PC-3 (cell line): ENCODE measurements at regions not wholly inside any gene's neighbourhood (a gene's known extent, or its start where the extent isn't known, plus 50 kb on each side); places are given as distances from the start of the nearest gene placed in this dataset.

Experiments used
- ATAC-seq: fragments of 200-7000 bp; cut with Tn5 transposase; 2 replicates; pipeline ENCODE4 v1.9.1; 2020; ENCODE audit warnings: mild to moderate bottlenecking, moderate library complexity
- BruUV-seq: library from RNA; stranded (reverse); fragments of 400-500 nt; replicated peaks from 2 replicates; lab custom pipeline; 2021; lab: Mats Ljungman, UMichigan
- CTCF ChIA-PET: fragments of 300-600 bp; sonication (Branson Sonifier 250); formaldehyde crosslinking; loops from one replicate; lab custom pipeline; 2022; ENCODE audit warnings: antibody characterized with exemption; lab: Charles Lee
- POLR2A ChIA-PET: fragments of 300-600 bp; sonication (Branson Sonifier 250); formaldehyde crosslinking; loops from one replicate; lab custom pipeline; 2022; ENCODE audit warnings: antibody characterized with exemption; ENCODE audit not compliant: unreplicated experiment; lab: Charles Lee
- DNase-seq: peaks from one replicate; pipeline ENCODE4 v3.0.0-alpha.2; 2015
- H2AFZ ChIP-seq: fragments of 300-600 bp; sonication (generic); 2 replicates; pipeline ENCODE4 v1.6.0; 2016; ENCODE audit warnings: antibody characterized with exemption, low read length
- H3F3A ChIP-seq: fragments of 300-600 bp; sonication (generic); one replicate; pipeline ENCODE4 v1.6.0; 2017; ENCODE audit warnings: antibody characterized with exemption, low read length, control low read depth, mild to moderate bottlenecking; ENCODE audit not compliant: unreplicated experiment
- H3K27ac ChIP-seq: fragments of 300-600 bp; sonication (generic); 2 replicates; pipeline ENCODE4 v1.5.1; 2016; ENCODE audit warnings: mild to moderate bottlenecking, low read length
- H3K27me3 ChIP-seq: fragments of 300-600 bp; sonication (generic); 2 replicates; pipeline ENCODE4 v1.6.1; 2016; ENCODE audit warnings: low read length, mixed read lengths
- H3K36me3 ChIP-seq: fragments of 300-600 bp; sonication (generic); 2 replicates; pipeline ENCODE4 v1.6.1; 2016; ENCODE audit warnings: low read depth, mixed run types, low read length, mixed read lengths
- H3K4me1 ChIP-seq: fragments of 300-600 bp; sonication (generic); 2 replicates; pipeline ENCODE4 v1.5.1; 2016; ENCODE audit warnings: low read length; ENCODE audit not compliant: insufficient read depth
- H3K4me2 ChIP-seq: fragments of 300-600 bp; sonication (generic); 2 replicates; pipeline ENCODE4 v1.6.0; 2016; ENCODE audit warnings: low read length
- H3K4me3 ChIP-seq: fragments of 300-600 bp; sonication (generic); 2 replicates; pipeline ENCODE4 v1.5.1; 2016; ENCODE audit warnings: mild to moderate bottlenecking, low read length, mixed read lengths
- H3K79me2 ChIP-seq: fragments of 300-600 bp; sonication (generic); 2 replicates; pipeline ENCODE4 v1.6.1; 2017; ENCODE audit warnings: low read length, mixed read lengths
- H3K9ac ChIP-seq: fragments of 300-600 bp; sonication (generic); 2 replicates; pipeline ENCODE4 v1.6.0; 2016; ENCODE audit warnings: mild to moderate bottlenecking, low read length
- H3K9me2 ChIP-seq: fragments of 300-600 bp; sonication (generic); replicated peaks from 2 replicates; pipeline ENCODE4 v1.6.1; 2016; ENCODE audit warnings: mixed run types, low read length, mixed read lengths
- H3K9me3 ChIP-seq: fragments of 300-600 bp; sonication (generic); 2 replicates; pipeline ENCODE4 v1.6.1; 2016; ENCODE audit warnings: low read length, mixed read lengths
- H4K20me1 ChIP-seq: fragments of 300-600 bp; sonication (generic); 2 replicates; pipeline ENCODE4 v1.6.1; 2016; ENCODE audit warnings: low read length, mixed read lengths
- CTCF ChIP-seq: fragments of 300-600 bp; sonication (generic); conservative IDR thresholded peaks from 2 replicates; pipeline ENCODE4 v1.5.1; 2017; ENCODE audit warnings: antibody characterized with exemption, low read depth, mild to moderate bottlenecking, low read length
- EZH2 ChIP-seq: fragments of 300-600 bp; sonication (generic); IDR thresholded peaks from one replicate; pipeline ENCODE4 v1.6.1; 2017; ENCODE audit warnings: antibody characterized with exemption, mild to moderate bottlenecking, low read length; ENCODE audit not compliant: unreplicated experiment
- EZH2phosphoT487 ChIP-seq: fragments of 300-600 bp; sonication (generic); IDR thresholded peaks from 2 replicates; pipeline ENCODE4 v1.6.1; 2018; ENCODE audit warnings: mild to moderate bottlenecking, antibody characterized with exemption, low read length, borderline replicate concordance
- intact Hi-C: fragments of 100-400 bp; cut with micrococcal nuclease; formaldehyde crosslinking; loops from 2 replicates; pipeline ENCODE4 v1.9.0; 2023

- CTCF ChIA-PET, result no interaction called here
Observed at GRCh38 chr18:60929966-60930365, 403.3 kb upstream of the CDH20 start.

GRCh38 chr18:60935041-60935910 lies 398.0 kb upstream of the CDH20 start:
- no peaks in the 10 kb centered on the region for H3F3A ChIP-seq
- POLR2A ChIA-PET, result no interaction called here
- ATAC-seq (no peak), DNase-seq (no peak)
- no peaks in the 10 kb centered on the region for H3K79me2 ChIP-seq
- no peak overlapping the region for H3K4me3 ChIP-seq
- BruUV-seq, result no TSS peak
- CTCF ChIA-PET, result no interaction called here
- no peaks in the 10 kb centered on the region for H3K36me3 ChIP-seq
- H4K20me1 ChIP-seq, result no peaks in the 10 kb centered on the region
- H3K9ac ChIP-seq, result no peak overlapping the region
- no peaks in the 10 kb centered on the region for H3K9me2 ChIP-seq
- no peak for TF ChIP-seq CTCF
- no peak for TF ChIP-seq EZH2
- no peaks in the 10 kb centered on the region for H3K9me3 ChIP-seq
- peaks cover 18% of the 10 kb centered on the region for H3K27me3 ChIP-seq
- H2AFZ ChIP-seq, result no peak overlapping the region
- intact Hi-C loops, result no loop called here
- no peaks in the 10 kb centered on the region for H3K4me1 ChIP-seq
- H3K27ac ChIP-seq, result no peak overlapping the region
- no peak overlapping the region for H3K4me2 ChIP-seq

More at GRCh38 chr18:60929966-60930365, 403.3 kb upstream of the CDH20 start:
- Histone ChIP-seq H4K20me1 (no peaks in the 10 kb centered on the region), H3K27ac (no peak overlapping the region), H3K9ac (no peak overlapping the region), H3F3A (no peaks in the 10 kb centered on the region), H3K4me2 (no peak overlapping the region), H3K4me1 (no peaks in the 10 kb centered on the region), H3K79me2 (no peaks in the 10 kb centered on the region), H3K27me3 (peaks cover 33% of the 10 kb centered on the region), H3K36me3 (no peaks in the 10 kb centered on the region), H2AFZ (no peak overlapping the region), H3K9me3 (no peaks in the 10 kb centered on the region), H3K9me2 (no peaks in the 10 kb centered on the region), H3K4me3 (no peak overlapping the region)
- BruUV-seq, result no TSS peak
- intact Hi-C loops, result no loop called here
- no peak for TF ChIP-seq EZH2phosphoT487
- no peak for TF ChIP-seq CTCF
- no peak for TF ChIP-seq EZH2
- no peak for DNase-seq
- no peak for ATAC-seq
- POLR2A ChIA-PET, result no interaction called here

- intact Hi-C loops, result no loop called here
- Histone ChIP-seq H3K4me1 (no peaks in the 10 kb centered on the region), H4K20me1 (no peaks in the 10 kb centered on the region), H3K36me3 (no peaks in the 10 kb centered on the region), H3K9ac (no peak overlapping the region), H3K9me3 (no peaks in the 10 kb centered on the region), H3K27ac (no peak overlapping the region), H3K27me3 (peaks cover 23% of the 10 kb centered on the region), H3K4me2 (no peak overlapping the region), H3F3A (no peaks in the 10 kb centered on the region), H3K9me2 (no peaks in the 10 kb centered on the region), H3K4me3 (no peak overlapping the region), H2AFZ (no peak overlapping the region), H3K79me2 (no peaks in the 10 kb centered on the region)
- ChIA-PET CTCF (no interaction called here), POLR2A (no interaction called here)
- BruUV-seq, result no TSS peak
- DNase-seq, result no peak
- no peak for ATAC-seq
- TF ChIP-seq EZH2phosphoT487 (no peak), CTCF (no peak), EZH2 (no peak)
Observed at GRCh38 chr18:60936101-60936500, 397.1 kb upstream of the CDH20 start.
